ENCODE measurements at regions not wholly inside any gene's neighbourhood (a gene's known extent, or its start where the extent isn't known, plus 50 kb on each side); places are given as distances from the start of the nearest gene placed in this dataset.

GRCh38 chr13:21986602-21987001 lies 315.7 kb downstream of the FGF9 start:
- H3K4me1 Mint-ChIP-seq (ENCODE audit: low read depth, unreplicated experiment) = peaks cover 2% of the 10 kb centered on the region
- no peaks in the 10 kb centered on the region for H3K36me3 Mint-ChIP-seq (ENCODE audit: low read depth, unreplicated experiment)
- no peaks in the 10 kb centered on the region for H3K9me3 ChIP-seq (ENCODE audit: insufficient read depth, low read depth, low read length)
- H3K36me3 ChIP-seq (ENCODE audit: insufficient read depth, low read length) = no peaks in the 10 kb centered on the region
- H3K27me3 Mint-ChIP-seq (ENCODE audit: low read depth, unreplicated experiment) = peaks cover 2% of the 10 kb centered on the region
- no peaks in the 10 kb centered on the region for H3K27me3 ChIP-seq (ENCODE audit: insufficient read depth, low read length)
- DNase-seq (ENCODE audit: low read depth) (no peak), FAIRE-seq (no peak)
- no peak overlapping the region for H3K4me3 Mint-ChIP-seq (ENCODE audit: unreplicated experiment)
- peaks cover 4% of the 10 kb centered on the region for H3K9me3 Mint-ChIP-seq (ENCODE audit: unreplicated experiment)
- TF ChIP-seq CTCF (IDR thresholded peaks at IDR 0.05; ENCODE audit: insufficient read depth, low read depth, low read length) = no peak
- TF ChIP-seq EZH2 (IDR thresholded peaks at IDR 0.05; ENCODE audit: insufficient read depth, low read length) = no peak
- H3K4me1 ChIP-seq (ENCODE audit: insufficient read depth, low read length) = no peaks in the 10 kb centered on the region
- no peak overlapping the region for H3K9ac ChIP-seq (ENCODE audit: low read length)
- H3K27ac ChIP-seq (ENCODE audit: low read depth, low read length) = no peak overlapping the region
- H3K79me2 ChIP-seq (ENCODE audit: insufficient read depth, low read length) = no peaks in the 10 kb centered on the region
- H2AFZ ChIP-seq (ENCODE audit: low read depth, low read length) = no peak overlapping the region
- H3K4me3 ChIP-seq (ENCODE audit: insufficient read depth, low read depth, low read length) = no peak overlapping the region
- H3K4me2 ChIP-seq (ENCODE audit: low read length) = no peak overlapping the region
- H3K27ac Mint-ChIP-seq (ENCODE audit: unreplicated experiment) = peak overlapping the region; percentile 29
- no peaks in the 10 kb centered on the region for H4K20me1 ChIP-seq (ENCODE audit: insufficient read depth, low read length)

GRCh38 chr13:21987793-21988192 lies 316.9 kb downstream of the FGF9 start:
- Mint-ChIP-seq H3K27me3 (ENCODE audit: low read depth, unreplicated experiment) (peaks cover 5% of the 10 kb centered on the region), H3K4me3 (ENCODE audit: unreplicated experiment) (no peak overlapping the region), H3K9me3 (ENCODE audit: unreplicated experiment) (peaks cover 4% of the 10 kb centered on the region), H3K36me3 (ENCODE audit: low read depth, unreplicated experiment) (no peaks in the 10 kb centered on the region), H3K4me1 (ENCODE audit: low read depth, unreplicated experiment) (peaks cover 2% of the 10 kb centered on the region), H3K27ac (ENCODE audit: unreplicated experiment) (no peak overlapping the region)
- H3K9ac ChIP-seq (ENCODE audit: low read length) = no peak overlapping the region
- H3K27ac ChIP-seq (ENCODE audit: low read depth, low read length) = no peak overlapping the region
- TF ChIP-seq EZH2 (IDR thresholded peaks at IDR 0.05; ENCODE audit: insufficient read depth, low read length) (no peak), CTCF (IDR thresholded peaks at IDR 0.05; ENCODE audit: insufficient read depth, low read depth, low read length) (no peak)
- no peak overlapping the region for H3K4me3 ChIP-seq (ENCODE audit: insufficient read depth, low read depth, low read length)
- DNase-seq (ENCODE audit: low read depth) (no peak), FAIRE-seq (no peak)
- H3K4me1 ChIP-seq (ENCODE audit: insufficient read depth, low read length) = no peaks in the 10 kb centered on the region
- no peaks in the 10 kb centered on the region for H3K9me3 ChIP-seq (ENCODE audit: insufficient read depth, low read depth, low read length)
- no peaks in the 10 kb centered on the region for H3K79me2 ChIP-seq (ENCODE audit: insufficient read depth, low read length)
- no peaks in the 10 kb centered on the region for H3K27me3 ChIP-seq (ENCODE audit: insufficient read depth, low read length)
- no peak overlapping the region for H3K4me2 ChIP-seq (ENCODE audit: low read length)
- H3K36me3 ChIP-seq (ENCODE audit: insufficient read depth, low read length) = no peaks in the 10 kb centered on the region
- H4K20me1 ChIP-seq (ENCODE audit: insufficient read depth, low read length) = no peaks in the 10 kb centered on the region
- H2AFZ ChIP-seq (ENCODE audit: low read depth, low read length) = no peak overlapping the region

- no peaks in the 10 kb centered on the region for H4K20me1 ChIP-seq (ENCODE audit: insufficient read depth, low read length)
- H3K27ac ChIP-seq (ENCODE audit: low read depth, low read length) = no peak overlapping the region
- no peak overlapping the region for H3K9ac ChIP-seq (ENCODE audit: low read length)
- H3K27me3 Mint-ChIP-seq (ENCODE audit: low read depth, unreplicated experiment) = peaks cover 4% of the 10 kb centered on the region
- H3K79me2 ChIP-seq (ENCODE audit: insufficient read depth, low read length) = no peaks in the 10 kb centered on the region
- H3K27ac Mint-ChIP-seq (ENCODE audit: unreplicated experiment) = no peak overlapping the region
- H3K4me3 ChIP-seq (ENCODE audit: insufficient read depth, low read depth, low read length) = no peak overlapping the region
- no peak for DNase-seq (ENCODE audit: low read depth)
- no peaks in the 10 kb centered on the region for H3K36me3 ChIP-seq (ENCODE audit: insufficient read depth, low read length)
- H3K4me1 Mint-ChIP-seq (ENCODE audit: low read depth, unreplicated experiment) = peaks cover 2% of the 10 kb centered on the region
- H2AFZ ChIP-seq (ENCODE audit: low read depth, low read length) = no peak overlapping the region
- no peak for FAIRE-seq
- H3K4me2 ChIP-seq (ENCODE audit: low read length) = no peak overlapping the region
- H3K36me3 Mint-ChIP-seq (ENCODE audit: low read depth, unreplicated experiment) = no peaks in the 10 kb centered on the region
- H3K9me3 ChIP-seq (ENCODE audit: insufficient read depth, low read depth, low read length) = no peaks in the 10 kb centered on the region
- H3K4me3 Mint-ChIP-seq (ENCODE audit: unreplicated experiment) = no peak overlapping the region
- H3K9me3 Mint-ChIP-seq (ENCODE audit: unreplicated experiment) = peaks cover 4% of the 10 kb centered on the region
- H3K27me3 ChIP-seq (ENCODE audit: insufficient read depth, low read length) = no peaks in the 10 kb centered on the region
- H3K4me1 ChIP-seq (ENCODE audit: insufficient read depth, low read length) = no peaks in the 10 kb centered on the region
- TF ChIP-seq CTCF (IDR thresholded peaks at IDR 0.05; ENCODE audit: insufficient read depth, low read depth, low read length) (no peak), EZH2 (IDR thresholded peaks at IDR 0.05; ENCODE audit: insufficient read depth, low read length) (no peak)
Observed at GRCh38 chr13:21988624-21989023, 317.8 kb downstream of the FGF9 start.
